ENCODE measurements at regions not wholly inside any gene's neighbourhood (a gene's known extent, or its start where the extent isn't known, plus 50 kb on each side); places are given as distances from the start of the nearest gene placed in this dataset.

DNA sequence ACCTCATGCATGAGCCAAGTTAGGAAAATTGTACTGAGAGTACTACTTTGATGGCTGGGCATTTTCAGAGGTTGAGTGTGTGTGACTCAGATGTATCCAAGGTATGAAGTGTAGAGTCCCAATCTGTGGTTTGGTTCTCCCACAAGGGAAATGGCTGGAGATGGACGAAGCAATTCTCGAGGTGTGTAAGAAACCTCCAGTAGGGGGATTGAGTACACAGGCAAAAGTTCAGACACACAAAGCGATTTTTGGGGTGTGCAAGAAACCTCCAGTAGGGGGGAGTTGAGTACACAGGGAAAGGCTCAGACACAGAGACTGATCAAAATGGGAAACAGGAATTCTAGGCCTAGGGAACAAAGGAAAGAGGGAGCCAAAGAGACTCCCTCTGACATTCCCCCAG lies 1536.3 kb downstream of the FAM181B start:
- TF ChIP-seq, protein P1, sequence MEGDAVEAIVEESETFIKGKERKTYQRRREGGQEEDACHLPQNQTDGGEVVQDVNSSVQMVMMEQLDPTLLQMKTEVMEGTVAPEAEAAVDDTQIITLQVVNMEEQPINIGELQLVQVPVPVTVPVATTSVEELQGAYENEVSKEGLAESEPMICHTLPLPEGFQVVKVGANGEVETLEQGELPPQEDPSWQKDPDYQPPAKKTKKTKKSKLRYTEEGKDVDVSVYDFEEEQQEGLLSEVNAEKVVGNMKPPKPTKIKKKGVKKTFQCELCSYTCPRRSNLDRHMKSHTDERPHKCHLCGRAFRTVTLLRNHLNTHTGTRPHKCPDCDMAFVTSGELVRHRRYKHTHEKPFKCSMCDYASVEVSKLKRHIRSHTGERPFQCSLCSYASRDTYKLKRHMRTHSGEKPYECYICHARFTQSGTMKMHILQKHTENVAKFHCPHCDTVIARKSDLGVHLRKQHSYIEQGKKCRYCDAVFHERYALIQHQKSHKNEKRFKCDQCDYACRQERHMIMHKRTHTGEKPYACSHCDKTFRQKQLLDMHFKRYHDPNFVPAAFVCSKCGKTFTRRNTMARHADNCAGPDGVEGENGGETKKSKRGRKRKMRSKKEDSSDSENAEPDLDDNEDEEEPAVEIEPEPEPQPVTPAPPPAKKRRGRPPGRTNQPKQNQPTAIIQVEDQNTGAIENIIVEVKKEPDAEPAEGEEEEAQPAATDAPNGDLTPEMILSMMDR (IDR thresholded peaks at IDR 0.05) = no peak
- no peak for TF ChIP-seq ZFX (IDR thresholded peaks at IDR 0.05; ENCODE audit: borderline replicate concordance)
